ENCODE measurements at regions not wholly inside any gene's neighbourhood (a gene's known extent, or its start where the extent isn't known, plus 50 kb on each side); places are given as distances from the start of the nearest gene placed in this dataset.

- TF ChIP-seq, protein P1, sequence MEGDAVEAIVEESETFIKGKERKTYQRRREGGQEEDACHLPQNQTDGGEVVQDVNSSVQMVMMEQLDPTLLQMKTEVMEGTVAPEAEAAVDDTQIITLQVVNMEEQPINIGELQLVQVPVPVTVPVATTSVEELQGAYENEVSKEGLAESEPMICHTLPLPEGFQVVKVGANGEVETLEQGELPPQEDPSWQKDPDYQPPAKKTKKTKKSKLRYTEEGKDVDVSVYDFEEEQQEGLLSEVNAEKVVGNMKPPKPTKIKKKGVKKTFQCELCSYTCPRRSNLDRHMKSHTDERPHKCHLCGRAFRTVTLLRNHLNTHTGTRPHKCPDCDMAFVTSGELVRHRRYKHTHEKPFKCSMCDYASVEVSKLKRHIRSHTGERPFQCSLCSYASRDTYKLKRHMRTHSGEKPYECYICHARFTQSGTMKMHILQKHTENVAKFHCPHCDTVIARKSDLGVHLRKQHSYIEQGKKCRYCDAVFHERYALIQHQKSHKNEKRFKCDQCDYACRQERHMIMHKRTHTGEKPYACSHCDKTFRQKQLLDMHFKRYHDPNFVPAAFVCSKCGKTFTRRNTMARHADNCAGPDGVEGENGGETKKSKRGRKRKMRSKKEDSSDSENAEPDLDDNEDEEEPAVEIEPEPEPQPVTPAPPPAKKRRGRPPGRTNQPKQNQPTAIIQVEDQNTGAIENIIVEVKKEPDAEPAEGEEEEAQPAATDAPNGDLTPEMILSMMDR (IDR thresholded peaks at IDR 0.05; ENCODE audit: insufficient read depth, low read length, poor library complexity, severe bottlenecking) = no peak
- TF ChIP-seq EZH2phosphoT487 (conservative IDR thresholded peaks at IDR 0.05; ENCODE audit: low read length) = no peak
Observed at GRCh38 chr16:52650318-52650717, 103.4 kb upstream of the TOX3 start.

Data from SU-DHL-6 (cell line).